H1 (cell line): ENCODE measurements at regions not wholly inside any gene's neighbourhood (a gene's known extent, or its start where the extent isn't known, plus 50 kb on each side); places are given as distances from the start of the nearest gene placed in this dataset.

ENCODE experiments used
- BACH1 ChIP-seq: IDR thresholded peaks from 2 replicates; pipeline ENCODE4 v1.6.1; 2012; ENCODE audit warnings: low read length, improper control_type of control experiment
- KDM4A ChIP-seq: IDR thresholded peaks from one replicate; pipeline ENCODE4 v1.7.1; 2012; ENCODE audit warnings: low read depth, mild to moderate bottlenecking, moderate library complexity, low read length, inconsistent platforms; ENCODE audit not compliant: severe bottlenecking
- TEAD4 ChIP-seq: IDR thresholded peaks from 2 replicates; pipeline ENCODE4 v1.6.1; 2012; ENCODE audit warnings: low read depth, low read length, inconsistent platforms, mixed read lengths

DNA sequence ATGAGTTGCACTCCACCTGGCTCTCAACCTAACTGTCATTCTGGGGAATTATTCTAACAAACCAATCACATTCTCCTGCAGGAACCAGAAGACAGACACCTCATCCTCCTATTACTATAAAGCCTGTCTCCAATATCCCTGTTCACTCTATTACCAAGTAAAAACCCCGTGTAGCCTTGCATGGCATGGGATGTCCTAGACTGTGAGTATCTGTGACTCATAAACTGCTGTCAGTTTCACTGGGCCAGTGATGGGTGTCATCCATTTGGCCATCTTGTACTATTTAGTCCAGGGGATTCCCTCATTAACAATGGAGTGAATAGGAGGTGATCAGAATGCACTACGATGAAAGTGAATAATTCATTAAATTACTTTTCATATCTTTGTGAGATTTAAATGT lies 608.7 kb downstream of the DNAJB9 start (continued):
- TF ChIP-seq KDM4A (no peak), TEAD4 (no peak), BACH1 (no peak)
